ENCODE measurements at regions not wholly inside any gene's neighbourhood (a gene's known extent, or its start where the extent isn't known, plus 50 kb on each side); places are given as distances from the start of the nearest gene placed in this dataset.

- H3K4me3 ChIP-seq (ENCODE audit: low read depth, low read length) = no peak overlapping the region
- no peak for TF ChIP-seq CTCF (IDR thresholded peaks at IDR 0.05; ENCODE audit: insufficient read depth, low read length)
- peak; percentile 74 for DNase-seq (ENCODE audit: low read depth)
These were observed 982.4 kb upstream of the HS3ST1 start for GRCh38 chr4:12411072-12411471.

GRCh38 chr4:12409507-12410190, 981.0 kb upstream of the HS3ST1 start:
- TF ChIP-seq CTCF (IDR thresholded peaks at IDR 0.05; ENCODE audit: insufficient read depth, low read length) = peak; percentile 53
- DNase-seq (ENCODE audit: low read depth) = peak; percentile 80
- no peak overlapping the region for H3K4me3 ChIP-seq (ENCODE audit: low read depth, low read length)

- H3K4me3 ChIP-seq (ENCODE audit: low read depth, low read length) = no peak overlapping the region
- no peak for DNase-seq (ENCODE audit: low read depth)
- TF ChIP-seq CTCF (IDR thresholded peaks at IDR 0.05; ENCODE audit: insufficient read depth, low read length) = no peak
These were observed 979.7 kb upstream of the HS3ST1 start for GRCh38 chr4:12408364-12408763.

GRCh38 chr4:12403175-12403574, 974.5 kb upstream of the HS3ST1 start:
- no peak for DNase-seq (ENCODE audit: low read depth)
- no peak for TF ChIP-seq CTCF (IDR thresholded peaks at IDR 0.05; ENCODE audit: insufficient read depth, low read length)
- H3K4me3 ChIP-seq (ENCODE audit: low read depth, low read length) = no peak overlapping the region

GRCh38 chr4:12399781-12400180, 971.1 kb upstream of the HS3ST1 start:
- no peak for TF ChIP-seq CTCF (IDR thresholded peaks at IDR 0.05; ENCODE audit: insufficient read depth, low read length)
- no peak overlapping the region for H3K4me3 ChIP-seq (ENCODE audit: low read depth, low read length)
- DNase-seq (ENCODE audit: low read depth) = peak; percentile 14

- TF ChIP-seq CTCF (IDR thresholded peaks at IDR 0.05; ENCODE audit: insufficient read depth, low read length) = no peak
- no peak overlapping the region for H3K4me3 ChIP-seq (ENCODE audit: low read depth, low read length)
- DNase-seq (ENCODE audit: low read depth) = peak; percentile 55
These were observed 965.1 kb upstream of the HS3ST1 start for GRCh38 chr4:12393631-12394262.
